ENCODE measurements at regions not wholly inside any gene's neighbourhood (a gene's known extent, or its start where the extent isn't known, plus 50 kb on each side); places are given as distances from the start of the nearest gene placed in this dataset.
"Not testable (repeated sequence)": the region's sequence is repeated elsewhere in the genome, so short reads cannot be mapped to it uniquely, and the experiment has no call there.

DNA sequence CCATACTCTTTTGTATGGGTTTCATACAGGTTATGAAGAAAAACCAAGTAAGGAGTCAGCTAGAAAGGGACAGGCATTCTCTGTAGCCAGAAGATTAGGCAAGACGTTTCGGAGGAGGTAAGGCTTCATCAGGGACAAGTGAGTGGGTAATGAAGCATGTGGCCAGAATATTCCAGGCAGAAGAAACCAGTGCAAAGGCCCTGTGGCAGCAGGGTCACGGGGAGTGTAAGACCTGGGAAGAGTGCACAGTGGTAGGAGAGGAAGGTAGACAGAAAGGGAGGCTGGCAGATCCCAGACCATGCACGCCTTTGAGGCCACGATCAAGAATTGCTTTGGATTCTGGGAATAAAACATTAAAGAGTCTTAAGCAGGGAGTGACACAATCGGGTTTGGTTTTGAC is 177.6 kb downstream of the MIAT start:
- Mint-ChIP-seq H3K36me3 (no peaks in the 10 kb centered on the region), H3K9me3 (no peaks in the 10 kb centered on the region), H3K27me3 (no peaks in the 10 kb centered on the region), H3K4me3 (no peak overlapping the region), H3K27ac (no peak overlapping the region), H3K4me1 (no peaks in the 10 kb centered on the region)
- no peak for DNase-seq
- no peak for ATAC-seq (replicated peaks)

DNA sequence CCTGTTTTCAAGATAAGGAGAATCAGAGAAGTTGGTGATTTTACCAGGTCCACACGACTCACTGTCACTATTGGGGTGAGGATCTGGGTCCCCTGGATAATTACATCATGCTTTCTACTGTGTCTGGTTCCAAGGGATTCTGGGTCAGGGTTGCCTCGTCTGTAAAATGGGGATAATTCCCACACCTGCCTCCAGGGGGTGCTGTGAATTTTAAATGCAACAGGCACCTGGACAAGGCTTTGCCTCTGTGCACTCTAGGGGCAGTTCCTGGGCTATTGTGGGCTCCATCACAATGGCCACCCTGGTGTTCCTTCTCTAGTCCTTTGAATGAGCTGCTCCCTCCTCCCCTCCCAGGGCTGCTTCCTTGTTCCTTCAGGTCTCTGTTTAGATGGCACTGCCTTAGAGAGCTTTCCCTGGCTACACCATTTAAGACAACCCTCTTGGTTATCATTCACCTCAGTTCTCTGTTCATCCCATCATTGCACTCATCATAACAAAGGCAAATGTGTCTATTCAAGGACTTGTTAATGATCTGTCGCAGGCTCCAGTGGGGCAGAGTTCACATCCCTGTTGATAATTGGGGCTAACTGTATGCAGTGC is 178.6 kb downstream of the MIAT start:
- H3K27ac Mint-ChIP-seq, result no peak overlapping the region
- no peaks in the 10 kb centered on the region for H3K9me3 Mint-ChIP-seq
- no peaks in the 10 kb centered on the region for H3K4me1 Mint-ChIP-seq
- H3K4me3 Mint-ChIP-seq, result no peak overlapping the region
- DNase-seq (peak; percentile 19), ATAC-seq (replicated peaks) (peak; percentile 50 to 58)
- H3K27me3 Mint-ChIP-seq, result no peaks in the 10 kb centered on the region
- H3K36me3 Mint-ChIP-seq, result peaks cover 0 to 2% of the 10 kb centered on the region in 2 donors

DNA sequence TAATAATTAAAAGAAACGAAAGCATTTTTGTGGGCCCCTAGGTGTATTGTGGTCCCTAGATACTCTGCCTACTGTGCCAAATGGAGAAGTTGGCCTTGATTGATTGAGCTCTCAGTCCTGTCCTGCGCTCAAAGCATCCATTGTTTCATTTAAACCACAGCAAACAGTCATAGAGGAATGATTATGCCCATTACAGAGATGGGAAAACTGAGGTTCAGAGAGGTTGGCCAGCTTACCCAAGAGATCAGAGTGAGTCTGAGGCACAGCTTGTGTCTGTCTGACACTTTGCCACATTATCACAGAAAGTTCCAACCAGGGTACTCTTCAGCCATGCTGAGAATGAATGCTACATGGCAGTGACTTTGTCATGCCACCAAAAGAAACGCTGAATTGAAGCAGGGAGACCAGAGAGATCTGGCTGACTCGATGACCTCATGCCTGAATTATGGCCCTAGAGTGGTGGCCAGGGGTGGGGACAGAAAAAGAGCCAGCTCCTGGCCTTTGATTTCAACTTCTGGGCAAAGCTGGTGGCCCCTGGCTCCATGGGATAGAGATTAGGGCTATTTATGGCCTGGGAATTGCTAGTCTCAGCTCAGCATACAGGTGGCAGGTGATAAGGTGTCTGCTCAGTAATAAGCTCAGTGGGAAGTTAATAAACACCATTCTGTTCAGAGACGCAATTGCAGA is 180.5 kb downstream of the MIAT start:
- ATAC-seq (replicated peaks), result no peak
- no peaks in the 10 kb centered on the region for H3K9me3 Mint-ChIP-seq
- no peaks in the 10 kb centered on the region for H3K27me3 Mint-ChIP-seq
- no peak overlapping the region for H3K4me3 Mint-ChIP-seq
- no peak for DNase-seq
- peaks cover 0 to 2% of the 10 kb centered on the region in 2 donors for H3K36me3 Mint-ChIP-seq
- H3K4me1 Mint-ChIP-seq, result no peaks in the 10 kb centered on the region
- no peak overlapping the region for H3K27ac Mint-ChIP-seq

GRCh38 chr22:26838471-26838825 is 181.1 kb downstream of the MIAT start:
- ATAC-seq (replicated peaks) (no peak), DNase-seq (no peak)
- Mint-ChIP-seq H3K4me1 (no peaks in the 10 kb centered on the region), H3K4me3 (no peak overlapping the region), H3K27me3 (no peaks in the 10 kb centered on the region), H3K27ac (no peak overlapping the region), H3K9me3 (no peaks in the 10 kb centered on the region), H3K36me3 (peaks cover 0 to 2% of the 10 kb centered on the region in 2 donors)

- H3K27ac Mint-ChIP-seq, result no peak overlapping the region
- H3K4me1 Mint-ChIP-seq, result no peaks in the 10 kb centered on the region
- DNase-seq (no peak), ATAC-seq (replicated peaks) (no peak)
- H3K36me3 Mint-ChIP-seq, result peaks cover 0 to 2% of the 10 kb centered on the region in 2 donors
- no peak overlapping the region for H3K4me3 Mint-ChIP-seq
- H3K9me3 Mint-ChIP-seq, result no peaks in the 10 kb centered on the region
- no peaks in the 10 kb centered on the region for H3K27me3 Mint-ChIP-seq
These were observed 181.8 kb downstream of the MIAT start for GRCh38 chr22:26839216-26839615.

- ATAC-seq (replicated peaks); H3K4me1 Mint-ChIP-seq; H3K9me3 Mint-ChIP-seq; H3K36me3 Mint-ChIP-seq; H3K27me3 Mint-ChIP-seq; H3K4me3 Mint-ChIP-seq; DNase-seq; H3K27ac Mint-ChIP-seq: not testable (repeated sequence)
These were observed 183.4 kb downstream of the MIAT start for GRCh38 chr22:26840770-26841169.

GRCh38 chr22:26842103-26842502 is 184.7 kb downstream of the MIAT start:
- DNase-seq (no peak), ATAC-seq (replicated peaks) (no peak)
- H3K4me3 Mint-ChIP-seq, result no peak overlapping the region
- peaks cover 4 to 9% of the 10 kb centered on the region in 2 donors for H3K4me1 Mint-ChIP-seq
- H3K27me3 Mint-ChIP-seq, result no peaks in the 10 kb centered on the region
- H3K27ac Mint-ChIP-seq, result no peak overlapping the region
- peaks cover 0 to 2% of the 10 kb centered on the region in 2 donors for H3K36me3 Mint-ChIP-seq
- H3K9me3 Mint-ChIP-seq, result no peaks in the 10 kb centered on the region

- no peaks in the 10 kb centered on the region for H3K9me3 Mint-ChIP-seq
- no peak overlapping the region for H3K27ac Mint-ChIP-seq
- H3K27me3 Mint-ChIP-seq, result peaks cover 8 to 9% of the 10 kb centered on the region in 2 donors
- H3K4me3 Mint-ChIP-seq, result no peak overlapping the region
- H3K36me3 Mint-ChIP-seq, result peaks cover 2 to 7% of the 10 kb centered on the region in 2 donors
- DNase-seq (no peak), ATAC-seq (replicated peaks) (no peak)
- peaks cover 4 to 9% of the 10 kb centered on the region in 2 donors for H3K4me1 Mint-ChIP-seq
These were observed 187.8 kb downstream of the MIAT start for GRCh38 chr22:26845021-26845743.

DNA sequence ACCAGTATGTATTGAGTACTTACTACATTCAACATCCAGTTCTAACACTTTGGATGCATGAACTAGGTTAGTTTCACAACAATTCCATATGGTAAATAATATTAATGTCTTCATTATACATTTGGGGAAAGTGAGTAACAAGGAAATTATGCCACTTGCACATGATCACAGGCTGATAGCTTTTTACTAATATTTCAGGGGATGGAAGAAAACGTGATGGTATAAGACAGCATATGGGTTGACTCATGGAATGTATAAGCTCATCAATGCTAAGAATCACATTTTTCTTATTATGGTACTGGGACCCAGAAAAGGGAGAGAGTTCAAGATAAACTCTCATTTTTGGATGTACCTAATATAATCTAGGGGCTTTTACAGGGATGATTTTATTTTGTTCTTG is 188.7 kb downstream of the MIAT start:
- Mint-ChIP-seq H3K4me1 (peaks cover 4 to 9% of the 10 kb centered on the region in 2 donors), H3K36me3 (peaks cover 0 to 7% of the 10 kb centered on the region in 2 donors), H3K27ac (no peak overlapping the region), H3K9me3 (no peaks in the 10 kb centered on the region), H3K27me3 (peaks cover 8 to 9% of the 10 kb centered on the region in 2 donors), H3K4me3 (no peak overlapping the region)
- no peak for ATAC-seq (replicated peaks)
- no peak for DNase-seq

DNA sequence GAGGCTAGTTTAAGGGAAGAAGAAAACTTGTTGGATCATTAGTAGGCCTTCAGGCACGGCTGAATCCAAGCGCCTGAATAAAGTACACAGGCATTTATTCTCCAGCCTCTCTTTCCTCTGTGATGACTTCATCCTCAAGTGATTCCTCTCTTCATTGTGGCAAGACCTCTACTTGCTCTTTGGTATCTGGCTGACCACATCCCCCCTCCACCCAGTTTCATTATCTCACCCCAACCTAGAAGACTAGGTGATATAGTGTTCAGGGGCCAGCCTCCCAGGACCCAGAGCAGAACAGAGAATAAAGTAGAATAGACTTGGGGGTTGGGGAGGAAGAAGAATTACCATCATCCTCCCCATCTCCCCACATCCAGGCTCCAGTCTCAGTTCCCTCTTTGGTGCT is 189.3 kb downstream of the MIAT start:
- DNase-seq, result no peak
- Mint-ChIP-seq H3K4me1 (peaks cover 4 to 9% of the 10 kb centered on the region in 2 donors), H3K36me3 (peaks cover 0 to 7% of the 10 kb centered on the region in 2 donors), H3K27ac (no peak overlapping the region), H3K9me3 (no peaks in the 10 kb centered on the region), H3K27me3 (peaks cover 8 to 9% of the 10 kb centered on the region in 2 donors), H3K4me3 (no peak overlapping the region)
- ATAC-seq (replicated peaks), result peak; percentile 23 to 42

DNA sequence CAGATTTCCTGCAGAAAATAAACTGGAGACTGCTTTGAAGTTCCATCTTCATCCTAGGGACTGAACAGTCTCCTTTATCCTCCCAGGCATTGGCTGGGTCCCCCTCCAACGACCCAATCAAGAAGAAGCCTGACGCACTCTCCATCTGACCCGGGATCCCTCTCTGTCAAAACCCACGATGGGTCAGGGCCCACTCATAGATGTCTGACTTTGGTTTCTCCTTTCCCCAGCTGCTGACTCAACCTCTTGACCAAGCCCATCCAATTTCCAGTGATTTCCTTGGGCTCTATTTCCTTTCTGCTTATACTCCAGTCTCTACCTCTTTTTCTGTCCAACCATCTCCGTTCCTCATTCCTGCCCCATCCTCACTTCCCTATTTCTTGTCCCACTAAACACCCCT is 189.7 kb downstream of the MIAT start:
- Mint-ChIP-seq H3K4me3 (no peak overlapping the region), H3K27me3 (peaks cover 8 to 9% of the 10 kb centered on the region in 2 donors), H3K9me3 (no peaks in the 10 kb centered on the region), H3K36me3 (peaks cover 0 to 9% of the 10 kb centered on the region in 2 donors), H3K27ac (no peak overlapping the region), H3K4me1 (peaks cover 4 to 9% of the 10 kb centered on the region in 2 donors)
- ATAC-seq (replicated peaks), result no peak
- no peak for DNase-seq

DNA sequence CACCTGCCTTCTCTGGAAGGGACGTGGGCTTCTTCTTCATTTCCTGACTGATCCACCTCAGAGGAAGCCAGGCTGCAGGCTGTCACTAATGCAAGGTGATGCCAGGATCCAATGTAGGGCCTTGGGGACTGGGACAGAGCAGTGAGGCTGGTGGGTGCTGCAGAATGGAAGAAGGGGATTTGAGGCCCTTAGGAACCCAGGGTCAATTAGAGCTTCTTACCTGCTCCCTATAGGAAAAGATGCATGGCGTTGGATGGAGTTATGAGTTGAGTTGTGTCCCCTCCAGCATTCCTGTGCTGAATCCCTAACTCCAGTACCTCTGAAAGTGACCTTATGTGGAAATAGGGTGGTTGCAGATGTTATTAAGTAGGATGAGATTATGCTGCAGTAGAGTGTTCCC is 190.4 kb downstream of the MIAT start:
- ATAC-seq (replicated peaks) (no peak), DNase-seq (no peak)
- Mint-ChIP-seq H3K27me3 (peaks cover 8 to 9% of the 10 kb centered on the region in 2 donors), H3K36me3 (peaks cover 0 to 12% of the 10 kb centered on the region in 2 donors), H3K4me3 (no peak overlapping the region), H3K27ac (no peak overlapping the region), H3K4me1 (peaks cover 4 to 9% of the 10 kb centered on the region in 2 donors), H3K9me3 (no peaks in the 10 kb centered on the region)

- DNase-seq (no peak), ATAC-seq (replicated peaks) (no peak)
- H3K4me1 Mint-ChIP-seq, result peaks cover 4 to 9% of the 10 kb centered on the region in 2 donors
- H3K27ac Mint-ChIP-seq, result no peak overlapping the region
- peaks cover 0 to 12% of the 10 kb centered on the region in 2 donors for H3K36me3 Mint-ChIP-seq
- H3K27me3 Mint-ChIP-seq, result peaks cover 8 to 9% of the 10 kb centered on the region in 2 donors
- no peaks in the 10 kb centered on the region for H3K9me3 Mint-ChIP-seq
- no peak overlapping the region for H3K4me3 Mint-ChIP-seq
These were observed 191.0 kb downstream of the MIAT start for GRCh38 chr22:26848244-26848920.

DNA sequence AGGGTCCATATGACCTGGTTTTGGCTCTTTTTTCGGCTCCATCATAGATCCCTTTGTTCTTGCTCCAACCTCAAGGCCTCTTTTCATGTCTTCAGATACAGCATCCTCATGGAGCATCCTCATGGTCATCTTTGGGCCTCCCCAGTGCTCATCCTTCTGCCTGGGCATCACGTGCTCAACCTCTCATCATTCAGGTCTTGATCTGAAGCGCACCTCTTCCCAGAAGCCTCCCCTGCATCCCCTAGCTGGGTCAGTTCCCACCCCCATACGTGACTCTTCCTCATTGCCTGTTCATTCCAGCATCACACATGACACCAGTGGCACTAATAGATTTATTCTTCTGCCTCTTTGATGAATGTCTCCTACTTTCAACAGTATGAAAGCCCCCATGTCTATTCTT is 192.2 kb downstream of the MIAT start:
- Mint-ChIP-seq H3K27me3 (peaks cover 8 to 9% of the 10 kb centered on the region in 2 donors), H3K4me1 (peaks cover 4 to 9% of the 10 kb centered on the region in 2 donors), H3K36me3 (peaks cover 3 to 16% of the 10 kb centered on the region in 2 donors), H3K27ac (no peak overlapping the region), H3K4me3 (no peak overlapping the region), H3K9me3 (no peaks in the 10 kb centered on the region)
- DNase-seq, result no peak
- ATAC-seq (replicated peaks), result no peak

Measured in stimulated activated naive B cell treated with anti-CD40 and anti-IgM and Interleukin-4, amounts not matched to agents 10 μg/mL and 1 μg/mL and 100 μg/mL, for 72 hours (primary cell).